Epithelial cell of esophagus (primary cell): ENCODE measurements at regions not wholly inside any gene's neighbourhood (a gene's known extent, or its start where the extent isn't known, plus 50 kb on each side); places are given as distances from the start of the nearest gene placed in this dataset.
A peak's percentile ranks its signal among the peaks of the same experiment; 100 is the strongest.
"Not testable (repeated sequence)": the region's sequence is repeated elsewhere in the genome, so short reads cannot be mapped to it uniquely, and the experiment has no call there.

ENCODE experiments used
- DNase-seq: peaks from one replicate; pipeline ENCODE4 v3.0.0; 2010; ENCODE audit warnings: low read depth
- H3K4me3 ChIP-seq: 2 replicates; pipeline ENCODE4 v1.5.1; 2011; ENCODE audit warnings: mild to moderate bottlenecking, low read length, control low read depth
- TF ChIP-seq, protein P1 (sequence below): IDR thresholded peaks from 2 replicates; pipeline ENCODE4 v1.5.1; 2011; ENCODE audit warnings: low read depth, mild to moderate bottlenecking, low read length, control low read depth, inconsistent platforms; ENCODE audit not compliant: insufficient read depth; ENCODE audit errors: missing control alignments

GRCh38 chr6:23655525-23655924, 470.5 kb upstream of the NRSN1 start:
- no peak overlapping the region for H3K4me3 ChIP-seq
- TF ChIP-seq, protein P1, sequence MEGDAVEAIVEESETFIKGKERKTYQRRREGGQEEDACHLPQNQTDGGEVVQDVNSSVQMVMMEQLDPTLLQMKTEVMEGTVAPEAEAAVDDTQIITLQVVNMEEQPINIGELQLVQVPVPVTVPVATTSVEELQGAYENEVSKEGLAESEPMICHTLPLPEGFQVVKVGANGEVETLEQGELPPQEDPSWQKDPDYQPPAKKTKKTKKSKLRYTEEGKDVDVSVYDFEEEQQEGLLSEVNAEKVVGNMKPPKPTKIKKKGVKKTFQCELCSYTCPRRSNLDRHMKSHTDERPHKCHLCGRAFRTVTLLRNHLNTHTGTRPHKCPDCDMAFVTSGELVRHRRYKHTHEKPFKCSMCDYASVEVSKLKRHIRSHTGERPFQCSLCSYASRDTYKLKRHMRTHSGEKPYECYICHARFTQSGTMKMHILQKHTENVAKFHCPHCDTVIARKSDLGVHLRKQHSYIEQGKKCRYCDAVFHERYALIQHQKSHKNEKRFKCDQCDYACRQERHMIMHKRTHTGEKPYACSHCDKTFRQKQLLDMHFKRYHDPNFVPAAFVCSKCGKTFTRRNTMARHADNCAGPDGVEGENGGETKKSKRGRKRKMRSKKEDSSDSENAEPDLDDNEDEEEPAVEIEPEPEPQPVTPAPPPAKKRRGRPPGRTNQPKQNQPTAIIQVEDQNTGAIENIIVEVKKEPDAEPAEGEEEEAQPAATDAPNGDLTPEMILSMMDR, result no peak
- DNase-seq, result no peak

DNA sequence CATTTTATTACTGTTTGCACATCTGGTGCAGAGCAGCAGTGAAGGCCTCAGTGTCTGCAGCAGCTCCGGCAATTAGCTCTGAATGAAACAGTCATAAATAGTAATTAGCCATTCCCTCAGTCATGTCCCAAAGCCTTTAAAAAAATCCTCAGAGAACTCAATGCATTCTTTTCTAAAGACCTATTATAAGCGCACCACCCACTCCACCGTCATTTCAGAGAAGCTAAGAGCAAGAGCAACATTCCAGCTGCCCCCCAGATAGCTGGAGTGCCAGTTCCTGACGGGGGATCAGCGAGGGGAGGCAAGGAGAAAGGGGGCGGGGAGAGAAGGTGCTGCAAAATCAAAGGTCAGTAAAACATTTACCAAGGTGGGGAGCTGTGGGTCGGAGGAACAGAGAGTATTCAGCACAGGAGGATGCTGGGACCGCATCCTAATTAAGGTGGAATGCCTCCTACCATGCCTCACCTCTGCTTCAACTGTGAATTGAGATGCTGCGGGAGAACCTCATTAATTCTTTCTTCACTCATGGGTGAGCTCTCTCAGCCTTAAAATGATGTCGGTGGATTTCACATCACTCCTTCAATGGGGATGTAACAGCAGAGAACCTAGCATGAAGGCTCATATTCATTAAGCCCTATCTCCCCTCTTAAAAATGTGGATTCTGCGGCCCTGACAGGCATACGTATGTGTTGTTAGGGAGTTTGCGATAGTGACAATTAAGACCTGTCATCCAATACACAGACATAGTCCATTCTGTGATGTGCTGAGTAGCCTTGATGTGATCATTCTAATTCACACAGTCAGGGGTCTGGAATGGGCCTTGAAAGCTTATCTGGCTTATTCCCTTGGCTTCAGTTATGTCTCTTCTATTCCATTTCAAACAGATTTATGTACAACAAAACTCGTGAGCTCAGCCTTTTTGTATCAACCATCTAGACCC, 469.5 kb upstream of the NRSN1 start:
- no peak for DNase-seq
- TF ChIP-seq, protein P1, result no peak

GRCh38 chr6:23659125-23659524, 466.9 kb upstream of the NRSN1 start:
- TF ChIP-seq, protein P1, result peak; percentile 55
- H3K4me3 ChIP-seq, result no peak overlapping the region
- peak; percentile 14 for DNase-seq

More for the DNA sequence above, 469.5 kb upstream of the NRSN1 start:
- H3K4me3 ChIP-seq, result no peak overlapping the region

DNA sequence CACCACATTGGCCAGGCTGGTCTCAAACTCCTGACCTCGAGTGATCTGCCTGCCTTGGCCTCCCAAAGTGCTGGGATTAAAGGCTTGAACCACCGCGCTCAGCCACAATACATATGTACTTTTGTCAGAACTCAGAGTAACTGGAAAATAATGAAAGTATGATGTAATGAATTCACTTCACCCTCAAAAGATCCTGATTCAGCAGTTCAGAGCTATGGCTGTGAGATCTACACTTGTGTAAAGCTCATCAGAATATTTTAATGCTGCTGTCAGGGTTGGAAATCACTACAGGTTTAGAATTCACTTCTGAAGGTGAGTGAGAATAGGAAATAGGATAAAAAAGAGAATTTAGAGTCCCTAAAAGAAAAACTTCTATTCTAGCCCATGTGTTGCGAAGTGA, 464.5 kb upstream of the NRSN1 start:
- TF ChIP-seq, protein P1, result no peak
- no peak for DNase-seq
- no peak overlapping the region for H3K4me3 ChIP-seq

DNA sequence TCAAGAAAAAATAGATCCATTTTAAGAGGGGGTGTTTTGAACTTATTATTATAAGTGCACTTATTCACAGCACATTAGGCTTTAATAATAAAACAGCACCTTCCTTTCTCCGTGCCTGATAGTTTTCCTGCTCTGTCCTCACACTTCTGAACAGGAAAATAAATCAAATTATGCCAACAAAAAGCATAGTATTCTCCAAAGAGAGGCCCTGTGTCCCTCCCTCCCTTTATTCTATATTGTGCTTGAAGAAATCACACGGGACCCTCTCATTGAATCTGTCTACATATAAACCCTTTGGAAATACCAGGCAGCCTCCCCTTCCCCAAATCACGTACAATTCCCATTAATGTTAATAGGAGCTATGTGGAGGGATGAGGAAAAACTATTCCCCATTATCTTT, 462.9 kb upstream of the NRSN1 start:
- TF ChIP-seq, protein P1, result no peak
- no peak overlapping the region for H3K4me3 ChIP-seq
- DNase-seq, result no peak

- TF ChIP-seq, protein P1, result no peak
- peak; percentile 2 for DNase-seq
- no peak overlapping the region for H3K4me3 ChIP-seq
These were observed 462.4 kb upstream of the NRSN1 start for GRCh38 chr6:23663652-23664051.

DNA sequence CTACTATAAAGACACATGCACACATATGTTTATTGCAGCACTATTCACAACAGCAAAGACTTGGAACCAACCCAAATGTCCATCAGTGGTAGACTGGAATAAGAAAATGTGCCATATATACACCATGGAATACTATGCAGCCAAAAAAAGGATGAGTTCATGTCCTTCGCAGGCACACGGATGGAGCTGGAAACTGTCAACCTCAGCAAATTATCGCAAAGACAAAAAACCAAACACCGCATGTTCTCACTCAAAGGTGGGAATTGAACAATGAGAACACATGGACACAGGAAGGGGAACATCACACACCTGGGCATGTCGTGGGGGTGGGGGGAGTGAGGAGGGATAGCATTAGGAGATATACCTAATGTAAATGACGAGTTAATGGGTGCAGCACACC, 460.1 kb upstream of the NRSN1 start:
- not testable (repeated sequence) for DNase-seq, H3K4me3 ChIP-seq
